CD4-positive, alpha-beta T cell treated with Interleukin-4 for 4 hours (primary cell): ENCODE measurements at regions not wholly inside any gene's neighbourhood (a gene's known extent, or its start where the extent isn't known, plus 50 kb on each side); places are given as distances from the start of the nearest gene placed in this dataset.

ENCODE experiments used
- DNase-seq: peaks from one replicate; pipeline ENCODE4 v3.0.0-alpha.2; 2020

GRCh38 chr15:62758952-62759349 lies 283.6 kb upstream of the TPM1 start:
- no peak for DNase-seq

- no peak for DNase-seq
These were observed 282.0 kb upstream of the TPM1 start for GRCh38 chr15:62760538-62760937.

- no peak for DNase-seq
These were observed 276.6 kb upstream of the TPM1 start for GRCh38 chr15:62765916-62766315.

- DNase-seq, result no peak
These were observed 275.9 kb upstream of the TPM1 start for GRCh38 chr15:62766599-62766998.

- DNase-seq, result no peak
These were observed 272.9 kb upstream of the TPM1 start for GRCh38 chr15:62769604-62770003.

- DNase-seq, result no peak
These were observed 272.4 kb upstream of the TPM1 start for GRCh38 chr15:62770111-62770660.

GRCh38 chr15:62770752-62771151 lies 271.8 kb upstream of the TPM1 start:
- no peak for DNase-seq

GRCh38 chr15:62771234-62771633 lies 271.3 kb upstream of the TPM1 start:
- no peak for DNase-seq

- DNase-seq, result no peak
These were observed 269.0 kb upstream of the TPM1 start for GRCh38 chr15:62773369-62774165.

GRCh38 chr15:62775932-62776331 lies 266.6 kb upstream of the TPM1 start:
- DNase-seq, result no peak

GRCh38 chr15:62777671-62778070 lies 264.9 kb upstream of the TPM1 start:
- DNase-seq, result no peak

GRCh38 chr15:62779036-62779770 lies 263.3 kb upstream of the TPM1 start:
- no peak for DNase-seq

- DNase-seq, result no peak
These were observed 262.6 kb upstream of the TPM1 start for GRCh38 chr15:62779899-62780298.

GRCh38 chr15:62781081-62781497 lies 261.5 kb upstream of the TPM1 start:
- no peak for DNase-seq

GRCh38 chr15:62782071-62782841 lies 260.3 kb upstream of the TPM1 start:
- peak; percentile 3 for DNase-seq

GRCh38 chr15:62782896-62783295 lies 259.7 kb upstream of the TPM1 start:
- no peak for DNase-seq

GRCh38 chr15:62783303-62783957 lies 259.1 kb upstream of the TPM1 start:
- DNase-seq, result no peak

- DNase-seq, result no peak
These were observed 256.4 kb upstream of the TPM1 start for GRCh38 chr15:62785881-62786828.

GRCh38 chr15:62787401-62787800 lies 255.1 kb upstream of the TPM1 start:
- DNase-seq, result no peak

- DNase-seq, result no peak
These were observed 254.3 kb upstream of the TPM1 start for GRCh38 chr15:62788224-62788623.

GRCh38 chr15:62790546-62790945 lies 252.0 kb upstream of the TPM1 start:
- DNase-seq, result no peak

- DNase-seq, result no peak
These were observed 250.9 kb upstream of the TPM1 start for GRCh38 chr15:62791694-62792093.
